ENCODE measurements at regions not wholly inside any gene's neighbourhood (a gene's known extent, or its start where the extent isn't known, plus 50 kb on each side); places are given as distances from the start of the nearest gene placed in this dataset.

GRCh38 chr17:77861981-77862645, 96.4 kb upstream of the TNRC6C start:
- intact Hi-C loops (cut with DNase I), result no loop called here
- Histone ChIP-seq H3K9me3 (no peaks in the 10 kb centered on the region), H3K4me1 (peaks cover 11% of the 10 kb centered on the region), H3K27me3 (no peaks in the 10 kb centered on the region), H3K27ac (no peak overlapping the region), H3K4me3 (no peak overlapping the region), H3K36me3 (no peaks in the 10 kb centered on the region)
- TF ChIP-seq POLR2AphosphoS5 (IDR thresholded peaks at IDR 0.05; ENCODE audit: insufficient read depth in 1 of 2, low read depth in 1 of 2) (no peak), POLR2A (IDR thresholded peaks at IDR 0.05) (no peak)
- TF ChIP-seq, protein P1, sequence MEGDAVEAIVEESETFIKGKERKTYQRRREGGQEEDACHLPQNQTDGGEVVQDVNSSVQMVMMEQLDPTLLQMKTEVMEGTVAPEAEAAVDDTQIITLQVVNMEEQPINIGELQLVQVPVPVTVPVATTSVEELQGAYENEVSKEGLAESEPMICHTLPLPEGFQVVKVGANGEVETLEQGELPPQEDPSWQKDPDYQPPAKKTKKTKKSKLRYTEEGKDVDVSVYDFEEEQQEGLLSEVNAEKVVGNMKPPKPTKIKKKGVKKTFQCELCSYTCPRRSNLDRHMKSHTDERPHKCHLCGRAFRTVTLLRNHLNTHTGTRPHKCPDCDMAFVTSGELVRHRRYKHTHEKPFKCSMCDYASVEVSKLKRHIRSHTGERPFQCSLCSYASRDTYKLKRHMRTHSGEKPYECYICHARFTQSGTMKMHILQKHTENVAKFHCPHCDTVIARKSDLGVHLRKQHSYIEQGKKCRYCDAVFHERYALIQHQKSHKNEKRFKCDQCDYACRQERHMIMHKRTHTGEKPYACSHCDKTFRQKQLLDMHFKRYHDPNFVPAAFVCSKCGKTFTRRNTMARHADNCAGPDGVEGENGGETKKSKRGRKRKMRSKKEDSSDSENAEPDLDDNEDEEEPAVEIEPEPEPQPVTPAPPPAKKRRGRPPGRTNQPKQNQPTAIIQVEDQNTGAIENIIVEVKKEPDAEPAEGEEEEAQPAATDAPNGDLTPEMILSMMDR (IDR thresholded peaks at IDR 0.05), result no peak
- DNase-seq (ENCODE audit: extremely low spot score in 2 of 2), result no peak

DNA sequence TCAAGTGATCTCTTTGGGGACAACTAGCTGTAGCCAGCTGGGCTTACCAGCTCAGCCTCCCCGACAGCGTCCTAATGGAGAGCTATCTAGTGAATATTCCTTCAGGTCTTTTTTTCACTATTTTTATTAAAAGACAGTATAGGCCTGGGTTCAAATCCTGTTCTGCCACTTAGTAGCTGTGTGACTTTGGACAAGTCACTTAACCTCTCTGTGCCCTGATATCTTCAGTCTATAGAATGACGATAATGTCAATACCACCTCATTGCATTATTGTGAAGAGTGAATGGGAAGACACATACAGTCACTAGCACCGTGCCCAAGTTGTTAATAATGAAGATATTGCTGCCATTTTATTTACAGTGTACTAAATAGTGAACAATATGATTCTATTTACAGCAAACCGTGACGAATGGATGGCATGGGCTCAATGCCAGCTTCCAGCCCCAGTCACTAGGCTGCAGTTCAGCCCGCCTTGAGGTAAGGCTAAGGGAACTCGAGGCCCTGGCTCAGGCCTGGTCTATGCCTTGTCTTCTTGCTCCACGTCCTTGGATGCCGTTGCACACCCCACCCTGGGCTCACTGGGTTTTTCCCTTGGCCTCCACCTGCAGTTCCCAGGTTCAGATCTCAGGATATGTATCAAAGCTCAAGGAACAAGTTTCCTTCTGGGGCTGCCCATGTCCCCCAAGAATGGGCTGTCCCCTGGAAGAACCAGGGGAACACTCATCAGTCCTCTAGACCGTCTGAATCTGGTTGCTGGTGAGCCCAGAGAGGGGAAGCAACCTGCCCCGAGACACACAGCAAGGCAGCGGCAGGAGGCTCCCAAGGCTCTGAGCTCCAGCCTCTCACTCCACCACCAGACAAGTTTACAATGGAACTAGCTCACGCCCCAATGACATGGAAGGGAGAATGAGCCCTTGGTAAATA, 95.4 kb upstream of the TNRC6C start:
- H3K36me3 ChIP-seq, result no peaks in the 10 kb centered on the region
- intact Hi-C loops (cut with DNase I), result no loop called here
- H3K4me3 ChIP-seq, result no peak overlapping the region
- peaks cover 11% of the 10 kb centered on the region for H3K4me1 ChIP-seq
- no peaks in the 10 kb centered on the region for H3K27me3 ChIP-seq
- no peak for DNase-seq (ENCODE audit: extremely low spot score in 2 of 2)
- no peak overlapping the region for H3K27ac ChIP-seq
- no peaks in the 10 kb centered on the region for H3K9me3 ChIP-seq
- TF ChIP-seq POLR2A (IDR thresholded peaks at IDR 0.05), result no peak
- TF ChIP-seq, protein P1 (IDR thresholded peaks at IDR 0.05), result no peak
- TF ChIP-seq POLR2AphosphoS5 (IDR thresholded peaks at IDR 0.05; ENCODE audit: insufficient read depth in 1 of 2, low read depth in 1 of 2), result no peak

DNA sequence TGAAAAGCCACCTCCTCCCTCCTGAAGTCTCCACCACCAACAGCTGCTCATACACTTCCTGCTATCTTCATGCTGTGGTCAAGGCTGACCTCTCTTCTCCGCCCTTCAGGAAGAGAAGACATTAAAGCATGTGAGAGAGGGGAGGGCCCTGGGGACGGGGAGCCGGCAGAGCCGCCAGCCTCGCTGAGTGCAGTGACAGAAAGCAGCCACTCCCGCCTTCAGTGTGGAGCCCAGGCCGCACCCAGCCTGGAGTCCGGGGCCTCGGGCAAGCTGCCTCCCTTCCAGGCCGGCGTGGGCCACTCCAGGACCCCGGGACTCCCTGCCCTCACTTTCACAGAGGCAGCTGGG, 94.7 kb upstream of the TNRC6C start:
- Histone ChIP-seq H3K36me3 (no peaks in the 10 kb centered on the region), H3K9me3 (no peaks in the 10 kb centered on the region), H3K27me3 (no peaks in the 10 kb centered on the region), H3K27ac (peak overlapping the region; percentile 21), H3K4me3 (no peak overlapping the region), H3K4me1 (peaks cover 10% of the 10 kb centered on the region)
- intact Hi-C loops (cut with DNase I), result no loop called here
- TF ChIP-seq POLR2A (IDR thresholded peaks at IDR 0.05) (no peak), POLR2AphosphoS5 (IDR thresholded peaks at IDR 0.05; ENCODE audit: insufficient read depth in 1 of 2, low read depth in 1 of 2) (no peak)
- TF ChIP-seq, protein P1 (IDR thresholded peaks at IDR 0.05), result no peak
- DNase-seq (ENCODE audit: extremely low spot score in 2 of 2), result no peak

DNA sequence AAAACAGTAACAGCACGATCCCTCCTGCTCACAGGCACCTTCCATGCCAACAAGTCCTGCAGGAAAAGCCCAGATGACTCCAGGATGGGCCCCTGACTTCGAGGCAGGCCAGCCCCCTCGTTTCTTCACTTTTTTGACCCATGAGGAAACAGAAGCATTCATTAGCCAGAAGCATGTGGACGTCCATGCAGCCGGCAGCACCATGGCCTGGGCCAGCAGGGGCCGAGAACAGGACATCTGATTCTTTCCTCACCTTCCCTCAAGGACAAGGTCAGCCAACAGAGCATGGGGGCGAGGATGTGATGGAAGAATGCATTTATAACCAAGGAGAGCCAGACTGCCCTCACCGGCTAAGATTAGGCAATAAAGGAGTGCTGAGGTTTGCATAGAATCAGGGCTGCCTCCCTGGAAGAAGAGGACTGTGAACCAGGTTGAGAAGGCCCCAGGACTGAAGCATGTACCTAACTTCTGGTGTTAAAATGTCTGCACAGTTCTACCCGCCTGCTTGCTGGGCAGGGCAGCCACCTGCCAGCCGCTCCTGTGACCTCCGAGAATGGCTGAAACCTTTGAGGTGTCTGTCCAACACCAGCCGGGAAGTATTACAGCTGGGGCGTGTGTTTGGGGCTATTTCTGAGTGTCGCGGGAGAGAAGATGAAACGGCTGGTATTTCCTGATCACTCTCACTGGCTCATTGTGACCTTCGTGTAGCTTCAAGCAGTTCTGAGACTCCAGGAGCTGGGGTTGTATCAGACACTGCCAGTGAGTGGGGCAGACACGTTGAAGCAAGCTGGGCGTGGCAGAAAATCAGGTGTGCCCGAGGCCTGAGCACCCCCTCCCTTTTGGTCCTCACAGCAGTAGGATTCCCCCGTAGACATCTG, 94.0 kb upstream of the TNRC6C start:
- intact Hi-C loops (cut with DNase I), result no loop called here
- H3K9me3 ChIP-seq, result no peaks in the 10 kb centered on the region
- DNase-seq (ENCODE audit: extremely low spot score in 2 of 2), result no peak
- H3K4me3 ChIP-seq, result no peak overlapping the region
- no peaks in the 10 kb centered on the region for H3K36me3 ChIP-seq
- no peaks in the 10 kb centered on the region for H3K27me3 ChIP-seq
- TF ChIP-seq POLR2AphosphoS5 (IDR thresholded peaks at IDR 0.05; ENCODE audit: insufficient read depth in 1 of 2, low read depth in 1 of 2) (no peak), POLR2A (IDR thresholded peaks at IDR 0.05) (no peak)
- TF ChIP-seq, protein P1 (IDR thresholded peaks at IDR 0.05), result no peak
- H3K4me1 ChIP-seq, result peaks cover 5% of the 10 kb centered on the region
- peak overlapping the region; percentile 21 for H3K27ac ChIP-seq

All from vagina (tissue), 2 donors.